NCI-H128 (cell line): ENCODE measurements at regions not wholly inside any gene's neighbourhood (a gene's known extent, or its start where the extent isn't known, plus 50 kb on each side); places are given as distances from the start of the nearest gene placed in this dataset.
"Not testable (repeated sequence)": the region's sequence is repeated elsewhere in the genome, so short reads cannot be mapped to it uniquely, and the experiment has no call there.

Experiments
- DNase-seq: peaks from one replicate; lab custom pipeline; 2025; ENCODE audit not compliant: unreplicated experiment; lab: John Stamatoyannopoulos, UW

GRCh38 chr4:53885668-53886067 is 178.7 kb downstream of the CHIC2 start:
- DNase-seq, result no peak

GRCh38 chr4:53877096-53877495 is 187.3 kb downstream of the CHIC2 start:
- DNase-seq, result not testable (repeated sequence)

DNA sequence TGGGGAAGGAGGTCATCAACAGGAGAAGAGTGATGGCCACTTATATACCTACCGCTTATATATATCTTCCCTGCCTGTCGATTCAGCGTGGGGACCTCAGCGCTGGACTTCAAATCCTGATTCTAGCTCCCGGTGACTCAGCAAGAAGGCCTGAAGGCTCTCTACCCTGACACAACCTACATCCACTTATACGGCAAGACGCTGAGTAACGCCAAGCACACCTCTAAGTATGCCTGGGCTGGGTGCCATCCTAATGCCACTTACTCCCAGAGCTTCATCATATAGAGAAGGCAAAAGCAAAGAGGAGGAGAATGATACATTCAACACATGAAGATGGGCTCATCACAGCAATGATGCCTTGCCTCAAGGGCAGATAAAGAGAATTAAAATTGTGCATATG is 198.3 kb downstream of the CHIC2 start:
- DNase-seq, result no peak

DNA sequence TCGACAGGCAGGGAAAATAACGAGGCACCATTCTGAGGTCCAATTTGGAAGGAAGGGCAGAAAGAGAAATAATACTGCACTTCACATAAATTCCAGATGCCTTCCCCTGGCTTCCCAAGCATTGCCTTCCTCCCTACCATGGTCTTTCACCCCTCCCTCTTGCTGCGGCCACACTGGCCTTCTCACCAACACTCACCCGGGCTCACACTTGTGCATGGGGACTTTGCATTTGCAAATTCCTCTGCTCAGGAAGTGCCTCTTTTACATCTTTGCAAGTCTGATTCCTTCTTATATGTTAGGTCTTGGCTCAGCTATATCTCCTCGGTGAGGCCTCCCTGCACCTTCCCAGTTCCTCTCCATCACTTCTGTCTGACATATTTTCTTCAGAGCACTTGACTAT is 199.4 kb downstream of the CHIC2 start:
- DNase-seq, result no peak

DNA sequence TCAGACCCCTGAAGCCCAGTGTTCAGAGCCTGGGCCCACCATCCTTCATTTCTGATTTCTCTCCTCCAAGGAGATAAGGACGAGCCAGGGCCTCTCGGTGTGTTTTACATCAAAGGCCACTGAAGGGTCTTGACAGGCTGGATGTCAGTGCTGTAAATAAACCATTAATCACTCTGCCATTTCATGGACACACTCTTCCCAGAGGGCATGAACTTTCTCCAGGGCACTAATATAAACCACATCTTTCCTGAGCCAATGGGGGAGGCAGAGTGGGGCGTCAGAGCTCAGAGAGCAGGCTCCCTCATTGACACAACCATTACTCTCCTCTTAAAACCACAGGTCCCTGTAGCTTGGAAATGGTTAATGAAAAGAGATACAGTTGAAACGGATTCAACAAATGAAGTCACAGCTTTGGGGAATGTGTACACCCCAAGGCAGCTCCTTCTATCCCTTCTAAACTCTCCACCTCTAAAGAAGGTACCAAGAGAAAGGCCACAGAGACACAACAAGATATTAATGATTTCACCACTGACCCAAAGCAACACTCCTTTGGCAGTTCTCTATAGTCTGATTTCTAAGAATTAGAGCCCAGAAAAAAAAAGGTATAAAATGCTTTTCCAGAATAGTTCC is 200.6 kb downstream of the CHIC2 start:
- no peak for DNase-seq

DNA sequence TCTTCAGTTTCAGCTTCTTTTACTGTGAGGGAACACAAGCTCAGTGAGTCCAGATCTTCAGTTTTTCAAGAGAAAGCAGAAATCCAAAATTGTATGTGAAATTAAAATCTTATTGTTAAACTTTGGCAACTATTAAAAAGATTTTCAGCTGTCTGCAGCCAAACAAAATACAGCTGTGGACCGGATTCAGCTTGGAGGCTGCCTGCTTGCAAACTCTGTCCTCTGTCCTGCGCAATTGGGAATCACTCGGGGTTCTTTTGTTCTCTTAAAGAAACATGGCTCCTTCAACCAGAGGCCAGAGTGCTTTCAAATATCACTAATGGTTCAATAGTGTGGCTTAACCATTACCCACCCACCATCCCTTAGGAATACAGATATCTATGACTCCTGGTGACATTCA is 201.2 kb downstream of the CHIC2 start:
- DNase-seq, result no peak

DNA sequence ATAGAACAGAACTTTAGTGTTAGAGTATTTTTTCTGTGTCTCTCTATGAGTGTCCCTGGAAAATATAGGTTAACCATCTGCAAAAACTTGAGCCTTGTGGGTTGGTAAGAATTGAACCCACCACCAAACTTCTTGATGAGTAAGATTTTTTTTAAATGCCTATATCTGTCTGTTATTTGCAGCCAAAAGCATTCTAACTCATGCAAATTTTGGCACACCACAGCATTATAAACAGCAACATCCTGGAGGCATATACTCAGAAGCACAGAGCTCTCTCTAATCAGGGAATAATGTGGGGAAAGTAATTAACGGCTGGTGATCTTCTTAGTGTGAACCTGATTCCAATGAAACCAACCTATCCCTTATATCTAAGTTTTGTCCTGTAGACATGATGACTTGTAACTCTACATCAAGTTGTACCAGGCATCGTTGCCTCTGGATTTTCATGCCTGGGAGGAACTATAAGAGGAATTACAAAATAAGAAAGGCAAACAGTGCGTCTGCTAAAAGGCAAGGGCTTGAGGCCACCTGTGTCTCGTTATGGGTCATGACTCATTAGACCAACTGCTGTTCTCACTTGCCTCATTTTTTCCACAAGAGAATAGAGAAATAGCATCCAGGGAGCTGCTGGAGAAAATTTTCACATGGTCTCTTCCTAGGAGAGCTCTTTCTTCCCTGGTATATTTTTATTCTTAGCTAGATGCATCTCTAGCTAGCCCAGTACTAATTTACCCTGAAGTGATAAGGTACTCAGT is 202.4 kb downstream of the CHIC2 start:
- no peak for DNase-seq

GRCh38 chr4:53859305-53859704 is 205.1 kb downstream of the CHIC2 start:
- DNase-seq, result no peak

DNA sequence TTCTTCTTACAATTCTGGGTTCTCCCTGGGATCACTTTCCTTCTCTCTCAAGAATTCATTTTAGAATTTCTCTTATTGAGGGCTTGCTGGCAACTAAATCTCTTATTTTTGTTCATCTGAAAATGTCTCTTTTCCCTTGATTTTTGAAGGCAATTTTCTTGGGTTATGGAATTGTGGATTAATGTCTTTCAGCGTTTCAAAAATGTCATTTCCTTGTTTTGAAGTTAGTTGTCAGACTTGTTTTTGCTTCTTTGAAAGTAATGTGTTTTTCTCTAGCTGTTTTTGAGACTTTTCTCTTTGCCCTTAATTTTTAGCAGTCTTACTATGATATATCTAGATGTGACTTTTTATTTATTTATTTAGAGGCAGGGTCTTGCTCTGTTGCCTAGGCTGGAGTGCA is 205.7 kb downstream of the CHIC2 start:
- DNase-seq, result no peak

DNA sequence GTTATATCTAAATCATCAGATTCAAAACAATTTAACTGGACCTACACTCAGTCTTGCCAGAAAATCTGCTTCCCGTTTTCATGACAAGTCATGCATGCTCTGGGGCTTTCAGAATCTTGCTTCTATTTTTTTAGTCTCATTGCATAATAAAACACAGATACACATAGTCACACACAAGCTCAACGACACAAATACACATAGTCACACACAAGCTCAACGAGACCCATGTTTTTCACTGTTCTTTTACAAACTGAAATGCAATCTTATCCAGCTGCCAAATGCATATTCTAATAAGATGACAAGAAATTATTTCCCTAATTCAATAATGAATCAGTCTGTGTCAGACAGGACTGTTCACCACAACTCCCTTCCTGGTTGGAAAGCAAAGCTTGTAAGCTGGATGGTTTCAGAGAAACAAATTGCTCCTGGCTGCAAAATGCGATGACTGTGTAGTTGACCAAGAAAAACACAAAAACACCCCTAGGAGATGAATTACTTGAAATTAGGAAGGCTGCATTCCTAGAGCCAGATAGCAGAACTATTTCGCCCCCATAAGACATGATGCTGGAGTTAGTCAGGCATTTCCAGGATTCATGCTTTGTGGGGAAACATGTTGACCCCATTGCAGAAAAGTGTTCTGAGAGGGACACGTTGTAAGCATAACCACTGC is 208.7 kb downstream of the CHIC2 start:
- no peak for DNase-seq

DNA sequence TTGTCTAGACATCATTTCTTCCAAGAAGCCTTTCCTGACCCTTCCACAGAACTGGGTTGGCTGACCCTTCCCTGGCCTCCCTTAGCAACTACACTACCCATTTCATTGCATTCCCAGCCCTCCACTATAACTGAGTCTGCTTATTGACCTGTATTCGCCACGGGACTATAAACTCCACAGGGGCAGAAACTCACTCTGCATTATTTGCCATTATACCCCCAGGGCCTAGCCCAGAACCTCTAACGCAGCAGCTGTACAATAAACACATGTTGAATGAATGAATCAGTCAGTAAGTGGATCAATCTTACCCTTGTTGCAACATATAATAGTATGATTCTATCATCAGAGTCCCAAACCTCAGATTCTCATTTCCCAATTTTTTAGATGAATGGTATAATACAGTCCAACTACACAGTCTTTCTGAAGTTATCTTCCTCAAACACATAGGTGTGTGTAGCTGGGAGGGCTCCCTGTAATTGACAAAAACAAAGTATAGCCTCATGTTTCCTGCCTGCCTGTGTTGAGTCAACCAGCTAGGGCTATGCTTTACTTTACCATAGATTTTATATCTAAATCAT is 209.3 kb downstream of the CHIC2 start:
- no peak for DNase-seq

- no peak for DNase-seq
Observed at GRCh38 chr4:53852343-53852742, 212.1 kb downstream of the CHIC2 start.

- DNase-seq, result no peak
Observed at GRCh38 chr4:53847965-53848364, 216.4 kb downstream of the CHIC2 start.

GRCh38 chr4:53844551-53844950 is 219.9 kb downstream of the CHIC2 start:
- DNase-seq, result no peak

DNA sequence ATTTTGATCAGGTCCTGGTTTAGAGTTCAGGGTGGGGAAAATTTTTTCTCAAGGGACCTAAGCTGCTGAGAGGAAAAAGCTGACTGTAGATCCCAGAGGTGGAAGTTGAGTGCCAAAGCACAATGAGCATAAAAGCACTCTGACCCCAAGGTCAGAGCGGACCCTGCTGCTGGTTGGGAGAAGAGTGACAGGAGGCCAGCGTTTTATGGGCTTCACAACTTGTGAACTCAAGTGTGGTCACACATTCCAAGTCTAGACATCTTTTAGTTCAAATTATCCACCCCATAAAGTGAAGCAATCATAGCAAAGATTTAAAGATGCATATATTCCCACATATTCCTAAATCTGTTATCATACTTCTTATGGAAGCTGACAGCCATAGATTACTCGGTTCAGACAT is 220.3 kb downstream of the CHIC2 start:
- DNase-seq, result no peak

DNA sequence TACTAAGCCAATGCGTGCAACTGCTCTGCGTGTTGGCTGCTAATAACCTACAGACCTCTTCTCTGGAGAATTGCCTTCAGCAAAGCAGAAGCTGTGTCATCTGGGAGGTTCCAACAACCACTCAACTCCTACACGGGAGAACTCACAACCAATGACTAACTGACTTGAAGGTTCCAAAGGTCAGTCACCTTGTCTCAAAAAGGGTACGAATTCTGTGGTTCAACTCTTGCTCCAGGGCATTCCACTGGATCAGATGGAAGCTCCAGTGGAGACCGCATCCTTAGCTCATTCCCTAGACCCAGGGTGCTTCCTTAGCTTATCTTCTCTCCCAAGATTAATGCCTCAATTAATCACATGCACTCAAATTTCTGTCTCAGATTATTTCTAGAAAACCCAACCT is 222.7 kb downstream of the CHIC2 start:
- DNase-seq, result no peak

DNA sequence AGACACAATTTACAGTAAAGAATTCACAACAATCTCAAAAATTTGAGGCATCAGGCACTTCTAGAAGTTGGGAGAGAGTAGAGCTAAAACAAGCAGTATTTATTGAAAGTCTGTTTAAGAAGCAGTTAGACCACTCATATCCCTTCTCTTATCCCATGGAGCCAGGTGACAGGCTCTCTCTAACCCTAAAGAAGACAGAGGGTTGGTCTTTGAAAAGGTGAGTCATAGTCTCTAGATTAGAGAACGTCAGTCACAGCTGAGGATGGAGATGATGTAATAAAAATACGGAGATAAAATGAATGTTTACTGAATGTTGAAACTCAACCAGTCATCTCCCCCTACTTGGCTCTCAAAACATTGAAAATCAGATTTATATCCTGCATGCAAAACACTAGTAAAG is 223.8 kb downstream of the CHIC2 start:
- no peak for DNase-seq

- not testable (repeated sequence) for DNase-seq
Observed at GRCh38 chr4:53833302-53834003, 231.0 kb downstream of the CHIC2 start.

- DNase-seq, result no peak
Observed at GRCh38 chr4:53832549-53832948, 231.9 kb downstream of the CHIC2 start.

GRCh38 chr4:53830511-53830910 is 233.9 kb downstream of the CHIC2 start:
- no peak for DNase-seq

DNA sequence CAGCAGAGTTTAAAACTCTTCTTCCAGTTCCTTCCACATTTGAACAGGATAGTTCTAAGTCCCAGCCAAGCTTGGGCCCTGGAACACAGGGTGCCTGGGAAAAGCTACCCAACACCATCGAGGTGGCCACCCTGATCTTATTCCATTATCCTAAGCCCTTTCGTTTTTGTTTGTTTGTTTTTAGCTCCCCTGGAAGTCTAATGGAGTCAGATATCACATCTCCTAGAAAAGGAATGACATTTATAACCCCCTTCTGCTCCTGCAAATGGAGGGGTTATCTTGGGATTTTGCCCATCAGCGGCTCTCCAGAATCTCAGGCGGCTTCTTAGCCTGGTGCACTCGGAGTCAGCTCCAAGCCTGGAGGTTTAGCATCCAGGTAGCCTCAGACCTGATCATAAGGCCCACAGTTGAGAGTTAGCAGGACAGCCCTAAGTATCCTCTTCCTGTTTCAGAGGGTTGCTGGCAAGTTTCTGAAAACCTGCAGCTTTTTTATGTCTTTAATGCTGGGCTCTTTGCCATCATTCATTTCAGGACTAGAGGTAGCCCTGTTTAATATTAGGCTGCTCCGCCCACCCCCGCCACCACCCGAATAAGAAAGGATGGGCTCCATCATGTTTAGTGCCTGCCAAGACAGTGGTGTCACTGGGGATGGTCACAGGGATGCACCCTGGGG is 230.0 kb upstream of the LNX1 start:
- DNase-seq, result no peak
